ENCODE measurements at regions not wholly inside any gene's neighbourhood (a gene's known extent, or its start where the extent isn't known, plus 50 kb on each side); places are given as distances from the start of the nearest gene placed in this dataset.

DNA sequence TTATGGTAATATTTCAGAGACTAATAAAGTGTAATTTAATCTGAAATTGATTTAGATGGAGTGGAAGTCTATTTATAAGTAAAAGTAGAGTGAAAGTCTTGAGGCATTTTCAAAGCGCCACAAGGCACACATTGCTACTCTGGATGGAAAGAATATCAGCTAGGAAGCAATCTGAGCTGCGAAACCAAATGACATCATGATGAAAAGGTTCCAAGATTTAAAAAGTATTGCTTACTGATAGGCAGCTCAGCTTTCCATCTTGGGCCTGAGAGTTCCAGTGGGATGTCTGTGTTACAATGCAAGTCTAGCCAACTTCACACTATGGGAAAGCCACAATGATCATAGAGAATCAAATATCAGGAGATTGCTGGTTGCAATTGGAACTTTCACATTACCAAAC, 126.9 kb upstream of the VGLL2 start:
- peaks cover 8% of the 10 kb centered on the region for H3K9me3 Mint-ChIP-seq
- no peak for DNase-seq (ENCODE audit: low spot score)
- H3K4me1 Mint-ChIP-seq = peaks cover 18% of the 10 kb centered on the region
- no peaks in the 10 kb centered on the region for H3K36me3 Mint-ChIP-seq
- no peak for TF ChIP-seq NFE2L1 (CRISPR knock-in tag; IDR thresholded peaks at IDR 0.05)
- TF ChIP-seq, protein P1, sequence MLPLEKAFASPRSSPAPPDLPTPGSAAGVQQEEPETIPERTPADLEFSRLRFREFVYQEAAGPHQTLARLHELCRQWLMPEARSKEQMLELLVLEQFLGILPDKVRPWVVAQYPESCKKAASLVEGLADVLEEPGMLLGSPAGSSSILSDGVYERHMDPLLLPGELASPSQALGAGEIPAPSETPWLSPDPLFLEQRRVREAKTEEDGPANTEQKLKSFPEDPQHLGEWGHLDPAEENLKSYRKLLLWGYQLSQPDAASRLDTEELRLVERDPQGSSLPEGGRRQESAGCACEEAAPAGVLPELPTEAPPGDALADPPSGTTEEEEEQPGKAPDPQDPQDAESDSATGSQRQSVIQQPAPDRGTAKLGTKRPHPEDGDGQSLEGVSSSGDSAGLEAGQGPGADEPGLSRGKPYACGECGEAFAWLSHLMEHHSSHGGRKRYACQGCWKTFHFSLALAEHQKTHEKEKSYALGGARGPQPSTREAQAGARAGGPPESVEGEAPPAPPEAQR (CRISPR knock-in tag; IDR thresholded peaks at IDR 0.05) = no peak
- TF ChIP-seq SOX15 (CRISPR knock-in tag; IDR thresholded peaks at IDR 0.05) = no peak
- TF ChIP-seq IRF2 (CRISPR knock-in tag; IDR thresholded peaks at IDR 0.05; ENCODE audit: borderline replicate concordance, low read depth) = no peak
- TF ChIP-seq ELF4 (CRISPR knock-in tag; IDR thresholded peaks at IDR 0.05; ENCODE audit: low read depth) = no peak
- TF ChIP-seq JAZF1 (CRISPR knock-in tag; IDR thresholded peaks at IDR 0.05) = no peak
- TF ChIP-seq, protein P2, sequence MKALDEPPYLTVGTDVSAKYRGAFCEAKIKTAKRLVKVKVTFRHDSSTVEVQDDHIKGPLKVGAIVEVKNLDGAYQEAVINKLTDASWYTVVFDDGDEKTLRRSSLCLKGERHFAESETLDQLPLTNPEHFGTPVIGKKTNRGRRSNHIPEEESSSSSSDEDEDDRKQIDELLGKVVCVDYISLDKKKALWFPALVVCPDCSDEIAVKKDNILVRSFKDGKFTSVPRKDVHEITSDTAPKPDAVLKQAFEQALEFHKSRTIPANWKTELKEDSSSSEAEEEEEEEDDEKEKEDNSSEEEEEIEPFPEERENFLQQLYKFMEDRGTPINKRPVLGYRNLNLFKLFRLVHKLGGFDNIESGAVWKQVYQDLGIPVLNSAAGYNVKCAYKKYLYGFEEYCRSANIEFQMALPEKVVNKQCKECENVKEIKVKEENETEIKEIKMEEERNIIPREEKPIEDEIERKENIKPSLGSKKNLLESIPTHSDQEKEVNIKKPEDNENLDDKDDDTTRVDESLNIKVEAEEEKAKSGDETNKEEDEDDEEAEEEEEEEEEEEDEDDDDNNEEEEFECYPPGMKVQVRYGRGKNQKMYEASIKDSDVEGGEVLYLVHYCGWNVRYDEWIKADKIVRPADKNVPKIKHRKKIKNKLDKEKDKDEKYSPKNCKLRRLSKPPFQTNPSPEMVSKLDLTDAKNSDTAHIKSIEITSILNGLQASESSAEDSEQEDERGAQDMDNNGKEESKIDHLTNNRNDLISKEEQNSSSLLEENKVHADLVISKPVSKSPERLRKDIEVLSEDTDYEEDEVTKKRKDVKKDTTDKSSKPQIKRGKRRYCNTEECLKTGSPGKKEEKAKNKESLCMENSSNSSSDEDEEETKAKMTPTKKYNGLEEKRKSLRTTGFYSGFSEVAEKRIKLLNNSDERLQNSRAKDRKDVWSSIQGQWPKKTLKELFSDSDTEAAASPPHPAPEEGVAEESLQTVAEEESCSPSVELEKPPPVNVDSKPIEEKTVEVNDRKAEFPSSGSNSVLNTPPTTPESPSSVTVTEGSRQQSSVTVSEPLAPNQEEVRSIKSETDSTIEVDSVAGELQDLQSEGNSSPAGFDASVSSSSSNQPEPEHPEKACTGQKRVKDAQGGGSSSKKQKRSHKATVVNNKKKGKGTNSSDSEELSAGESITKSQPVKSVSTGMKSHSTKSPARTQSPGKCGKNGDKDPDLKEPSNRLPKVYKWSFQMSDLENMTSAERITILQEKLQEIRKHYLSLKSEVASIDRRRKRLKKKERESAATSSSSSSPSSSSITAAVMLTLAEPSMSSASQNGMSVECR (CRISPR knock-in tag; IDR thresholded peaks at IDR 0.05; ENCODE audit: borderline replicate concordance) = no peak
- TF ChIP-seq, protein P3, sequence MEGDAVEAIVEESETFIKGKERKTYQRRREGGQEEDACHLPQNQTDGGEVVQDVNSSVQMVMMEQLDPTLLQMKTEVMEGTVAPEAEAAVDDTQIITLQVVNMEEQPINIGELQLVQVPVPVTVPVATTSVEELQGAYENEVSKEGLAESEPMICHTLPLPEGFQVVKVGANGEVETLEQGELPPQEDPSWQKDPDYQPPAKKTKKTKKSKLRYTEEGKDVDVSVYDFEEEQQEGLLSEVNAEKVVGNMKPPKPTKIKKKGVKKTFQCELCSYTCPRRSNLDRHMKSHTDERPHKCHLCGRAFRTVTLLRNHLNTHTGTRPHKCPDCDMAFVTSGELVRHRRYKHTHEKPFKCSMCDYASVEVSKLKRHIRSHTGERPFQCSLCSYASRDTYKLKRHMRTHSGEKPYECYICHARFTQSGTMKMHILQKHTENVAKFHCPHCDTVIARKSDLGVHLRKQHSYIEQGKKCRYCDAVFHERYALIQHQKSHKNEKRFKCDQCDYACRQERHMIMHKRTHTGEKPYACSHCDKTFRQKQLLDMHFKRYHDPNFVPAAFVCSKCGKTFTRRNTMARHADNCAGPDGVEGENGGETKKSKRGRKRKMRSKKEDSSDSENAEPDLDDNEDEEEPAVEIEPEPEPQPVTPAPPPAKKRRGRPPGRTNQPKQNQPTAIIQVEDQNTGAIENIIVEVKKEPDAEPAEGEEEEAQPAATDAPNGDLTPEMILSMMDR (IDR thresholded peaks at IDR 0.05) = no peak
- TF ChIP-seq, protein P4, sequence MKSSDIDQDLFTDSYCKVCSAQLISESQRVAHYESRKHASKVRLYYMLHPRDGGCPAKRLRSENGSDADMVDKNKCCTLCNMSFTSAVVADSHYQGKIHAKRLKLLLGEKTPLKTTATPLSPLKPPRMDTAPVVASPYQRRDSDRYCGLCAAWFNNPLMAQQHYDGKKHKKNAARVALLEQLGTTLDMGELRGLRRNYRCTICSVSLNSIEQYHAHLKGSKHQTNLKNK (CRISPR knock-in tag; IDR thresholded peaks at IDR 0.05) = no peak
- no peak for ATAC-seq
- POLR2A ChIA-PET = no interaction called here
- CTCF ChIA-PET = interaction anchor here (1.5 kb wide), 1 partner anchor 130 kb away, joined by 5 read pairs; no protein-coding TSS in a partner anchor
- H3K27me3 Mint-ChIP-seq (ENCODE audit: low read depth) = no peaks in the 10 kb centered on the region
- no peak overlapping the region for H3K27ac Mint-ChIP-seq
- no peak overlapping the region for H3K4me3 Mint-ChIP-seq

DNA sequence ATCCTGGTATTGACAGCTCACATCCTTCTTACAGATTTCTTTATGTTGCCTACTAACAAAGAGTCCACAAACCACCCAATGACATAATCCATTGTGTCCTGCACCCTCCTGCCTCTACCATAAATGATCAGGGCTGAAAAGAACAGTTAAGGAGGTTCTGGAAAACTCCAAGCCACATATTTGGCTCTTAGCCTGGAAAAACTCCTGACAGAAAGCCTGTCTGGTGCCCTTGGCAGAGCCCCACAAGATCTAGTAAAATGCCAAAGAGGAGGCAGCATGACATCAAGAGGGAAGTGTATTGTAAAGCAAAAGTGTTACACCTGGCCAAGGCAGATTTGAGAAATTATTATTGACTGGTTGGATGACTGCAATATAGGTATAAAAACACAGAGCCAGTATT, 126.4 kb upstream of the VGLL2 start:
- ATAC-seq = no peak
- TF ChIP-seq SP1 (CRISPR knock-in tag; conservative IDR thresholded peaks at IDR 0.05) = no peak
- TF ChIP-seq, protein P5, sequence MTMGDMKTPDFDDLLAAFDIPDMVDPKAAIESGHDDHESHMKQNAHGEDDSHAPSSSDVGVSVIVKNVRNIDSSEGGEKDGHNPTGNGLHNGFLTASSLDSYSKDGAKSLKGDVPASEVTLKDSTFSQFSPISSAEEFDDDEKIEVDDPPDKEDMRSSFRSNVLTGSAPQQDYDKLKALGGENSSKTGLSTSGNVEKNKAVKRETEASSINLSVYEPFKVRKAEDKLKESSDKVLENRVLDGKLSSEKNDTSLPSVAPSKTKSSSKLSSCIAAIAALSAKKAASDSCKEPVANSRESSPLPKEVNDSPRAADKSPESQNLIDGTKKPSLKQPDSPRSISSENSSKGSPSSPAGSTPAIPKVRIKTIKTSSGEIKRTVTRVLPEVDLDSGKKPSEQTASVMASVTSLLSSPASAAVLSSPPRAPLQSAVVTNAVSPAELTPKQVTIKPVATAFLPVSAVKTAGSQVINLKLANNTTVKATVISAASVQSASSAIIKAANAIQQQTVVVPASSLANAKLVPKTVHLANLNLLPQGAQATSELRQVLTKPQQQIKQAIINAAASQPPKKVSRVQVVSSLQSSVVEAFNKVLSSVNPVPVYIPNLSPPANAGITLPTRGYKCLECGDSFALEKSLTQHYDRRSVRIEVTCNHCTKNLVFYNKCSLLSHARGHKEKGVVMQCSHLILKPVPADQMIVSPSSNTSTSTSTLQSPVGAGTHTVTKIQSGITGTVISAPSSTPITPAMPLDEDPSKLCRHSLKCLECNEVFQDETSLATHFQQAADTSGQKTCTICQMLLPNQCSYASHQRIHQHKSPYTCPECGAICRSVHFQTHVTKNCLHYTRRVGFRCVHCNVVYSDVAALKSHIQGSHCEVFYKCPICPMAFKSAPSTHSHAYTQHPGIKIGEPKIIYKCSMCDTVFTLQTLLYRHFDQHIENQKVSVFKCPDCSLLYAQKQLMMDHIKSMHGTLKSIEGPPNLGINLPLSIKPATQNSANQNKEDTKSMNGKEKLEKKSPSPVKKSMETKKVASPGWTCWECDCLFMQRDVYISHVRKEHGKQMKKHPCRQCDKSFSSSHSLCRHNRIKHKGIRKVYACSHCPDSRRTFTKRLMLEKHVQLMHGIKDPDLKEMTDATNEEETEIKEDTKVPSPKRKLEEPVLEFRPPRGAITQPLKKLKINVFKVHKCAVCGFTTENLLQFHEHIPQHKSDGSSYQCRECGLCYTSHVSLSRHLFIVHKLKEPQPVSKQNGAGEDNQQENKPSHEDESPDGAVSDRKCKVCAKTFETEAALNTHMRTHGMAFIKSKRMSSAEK (CRISPR knock-in tag; IDR thresholded peaks at IDR 0.05; ENCODE audit: borderline replicate concordance) = no peak
- no peak for TF ChIP-seq HMGA2 (CRISPR knock-in tag; IDR thresholded peaks at IDR 0.05)
- no peak for TF ChIP-seq SOX15 (CRISPR knock-in tag; IDR thresholded peaks at IDR 0.05)
- TF ChIP-seq FOXP1 (CRISPR knock-in tag; IDR thresholded peaks at IDR 0.05; ENCODE audit: borderline replicate concordance) = no peak
- TF ChIP-seq NFATC4 (CRISPR knock-in tag; IDR thresholded peaks at IDR 0.05) = no peak
- TF ChIP-seq IRF2 (CRISPR knock-in tag; IDR thresholded peaks at IDR 0.05; ENCODE audit: borderline replicate concordance, low read depth) = no peak
- TF ChIP-seq, protein P6, sequence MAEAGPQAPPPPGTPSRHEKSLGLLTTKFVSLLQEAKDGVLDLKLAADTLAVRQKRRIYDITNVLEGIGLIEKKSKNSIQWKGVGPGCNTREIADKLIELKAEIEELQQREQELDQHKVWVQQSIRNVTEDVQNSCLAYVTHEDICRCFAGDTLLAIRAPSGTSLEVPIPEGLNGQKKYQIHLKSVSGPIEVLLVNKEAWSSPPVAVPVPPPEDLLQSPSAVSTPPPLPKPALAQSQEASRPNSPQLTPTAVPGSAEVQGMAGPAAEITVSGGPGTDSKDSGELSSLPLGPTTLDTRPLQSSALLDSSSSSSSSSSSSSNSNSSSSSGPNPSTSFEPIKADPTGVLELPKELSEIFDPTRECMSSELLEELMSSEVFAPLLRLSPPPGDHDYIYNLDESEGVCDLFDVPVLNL (CRISPR knock-in tag; IDR thresholded peaks at IDR 0.05; ENCODE audit: borderline replicate concordance, low read depth) = no peak
- TF ChIP-seq, protein P7, sequence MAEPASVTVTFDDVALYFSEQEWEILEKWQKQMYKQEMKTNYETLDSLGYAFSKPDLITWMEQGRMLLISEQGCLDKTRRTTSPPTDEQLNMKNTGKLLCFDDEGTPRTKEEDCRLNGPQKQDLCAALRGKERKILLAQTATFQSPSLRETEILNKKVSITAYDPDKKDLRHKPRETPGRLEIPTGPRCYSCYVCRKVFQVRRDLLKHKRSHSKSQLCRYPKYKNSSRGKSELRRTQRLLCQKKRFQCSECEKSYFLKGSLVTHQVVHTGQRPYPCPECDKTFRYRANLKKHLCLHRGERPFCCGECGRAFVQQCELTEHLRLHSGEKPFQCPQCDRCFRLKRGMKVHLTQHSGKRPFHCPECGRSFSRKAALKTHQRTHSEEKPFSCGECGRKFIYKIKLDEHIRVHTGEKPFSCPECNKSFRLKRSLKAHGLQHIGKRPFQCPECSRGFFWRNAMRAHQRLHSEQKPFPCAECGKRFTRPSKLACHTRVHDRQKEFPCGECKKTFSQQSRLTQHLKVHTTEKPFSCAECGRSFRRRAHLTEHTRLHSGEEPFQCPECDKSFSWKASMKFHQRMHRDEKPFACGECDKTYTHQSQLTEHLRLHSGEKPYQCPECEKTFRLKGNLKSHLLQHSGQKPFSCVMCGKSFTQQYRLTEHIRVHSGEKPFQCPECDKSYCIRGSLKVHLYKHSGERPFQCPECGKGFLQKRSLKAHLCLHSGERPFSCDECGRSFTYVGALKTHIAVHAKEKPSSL (CRISPR knock-in tag; conservative IDR thresholded peaks at IDR 0.05) = no peak
- TF ChIP-seq ZNF423 (CRISPR knock-in tag; IDR thresholded peaks at IDR 0.05) = no peak
- no peak for TF ChIP-seq GABPB1 (CRISPR knock-in tag; IDR thresholded peaks at IDR 0.05)
- TF ChIP-seq, protein P8, sequence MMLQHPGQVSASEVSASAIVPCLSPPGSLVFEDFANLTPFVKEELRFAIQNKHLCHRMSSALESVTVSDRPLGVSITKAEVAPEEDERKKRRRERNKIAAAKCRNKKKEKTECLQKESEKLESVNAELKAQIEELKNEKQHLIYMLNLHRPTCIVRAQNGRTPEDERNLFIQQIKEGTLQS (CRISPR knock-in tag; conservative IDR thresholded peaks at IDR 0.05) = no peak

More for the DNA sequence above, 126.4 kb upstream of the VGLL2 start:
- POLR2A ChIA-PET = no interaction called here
- peaks cover 8% of the 10 kb centered on the region for H3K9me3 Mint-ChIP-seq
- H3K27ac Mint-ChIP-seq = no peak overlapping the region
- peaks cover 18% of the 10 kb centered on the region for H3K4me1 Mint-ChIP-seq
- no peaks in the 10 kb centered on the region for H3K36me3 Mint-ChIP-seq
- no peak for DNase-seq (ENCODE audit: low spot score)
- CTCF ChIA-PET = interaction anchor here (1.5 kb wide), 1 partner anchor 129 kb away, joined by 5 read pairs; no protein-coding TSS in a partner anchor
- H3K27me3 Mint-ChIP-seq (ENCODE audit: low read depth) = no peaks in the 10 kb centered on the region
- H3K4me3 Mint-ChIP-seq = no peak overlapping the region
